ENCODE measurements at regions not wholly inside any gene's neighbourhood (a gene's known extent, or its start where the extent isn't known, plus 50 kb on each side); places are given as distances from the start of the nearest gene placed in this dataset.
"Not testable (repeated sequence)": the region's sequence is repeated elsewhere in the genome, so short reads cannot be mapped to it uniquely, and the experiment has no call there.

GRCh38 chr20:48359692-48360341 lies 468.0 kb downstream of the PREX1 start:
- Histone ChIP-seq H3K36me3 (ENCODE audit: control insufficient read depth in 2 of 3, insufficient read depth in 3 of 3, low read length in 3 of 3) (no peaks in the 10 kb centered on the region), H3K27ac (ENCODE audit: low read depth in 2 of 2, low read length in 2 of 2) (peak overlapping the region in 1 of 2 donors; percentile 36), H3K27me3 (ENCODE audit: control insufficient read depth, insufficient read depth, low read length) (no peaks in the 10 kb centered on the region), H3K9ac (ENCODE audit: low read length in 3 of 3) (no peak overlapping the region), H3K9me3 (ENCODE audit: control insufficient read depth in 2 of 3, insufficient read depth in 1 of 3, low read length in 3 of 3) (peaks cover 0 to 1% (median 0%) of the 10 kb centered on the region in 3 donors), H3K4me1 (ENCODE audit: control insufficient read depth in 2 of 3, insufficient read depth in 2 of 3, low read depth in 1 of 3, low read length in 3 of 3) (no peaks in the 10 kb centered on the region), H3K4me3 (ENCODE audit: low read length in 3 of 3) (peak overlapping the region in 1 of 3 donors; percentile 35)
- intact Hi-C loops (cut with DNase I) = no loop called here
- DNase-seq (no peak), FAIRE-seq (no peak)
- TF ChIP-seq CTCF (IDR thresholded peaks at IDR 0.05; ENCODE audit: borderline replicate concordance, extremely low read depth, insufficient read depth) = no peak

- H3K4me3 ChIP-seq (ENCODE audit: low read length in 3 of 3); H3K9ac ChIP-seq (ENCODE audit: low read length in 3 of 3); DNase-seq; H3K9me3 ChIP-seq (ENCODE audit: control insufficient read depth in 2 of 3, insufficient read depth in 1 of 3, low read length in 3 of 3); H3K27me3 ChIP-seq (ENCODE audit: control insufficient read depth, insufficient read depth, low read length); intact Hi-C loops (cut with DNase I); H3K4me1 ChIP-seq (ENCODE audit: control insufficient read depth in 2 of 3, insufficient read depth in 2 of 3, low read depth in 1 of 3, low read length in 3 of 3); FAIRE-seq; H3K36me3 ChIP-seq (ENCODE audit: control insufficient read depth in 2 of 3, insufficient read depth in 3 of 3, low read length in 3 of 3); H3K27ac ChIP-seq (ENCODE audit: low read depth in 2 of 2, low read length in 2 of 2): not testable (repeated sequence)
Observed at GRCh38 chr20:48359055-48359390, 468.8 kb downstream of the PREX1 start.

GRCh38 chr20:48358176-48359054 lies 469.4 kb downstream of the PREX1 start:
- Histone ChIP-seq H3K9ac (ENCODE audit: low read length in 3 of 3) (no peak overlapping the region), H3K4me3 (ENCODE audit: low read length in 3 of 3) (no peak overlapping the region), H3K4me1 (ENCODE audit: control insufficient read depth in 2 of 3, insufficient read depth in 2 of 3, low read depth in 1 of 3, low read length in 3 of 3) (no peaks in the 10 kb centered on the region), H3K9me3 (ENCODE audit: control insufficient read depth in 2 of 3, insufficient read depth in 1 of 3, low read length in 3 of 3) (peaks cover 0 to 13% (median 0%) of the 10 kb centered on the region in 3 donors), H3K27ac (ENCODE audit: low read depth in 2 of 2, low read length in 2 of 2) (no peak overlapping the region), H3K27me3 (ENCODE audit: control insufficient read depth, insufficient read depth, low read length) (no peaks in the 10 kb centered on the region), H3K36me3 (ENCODE audit: control insufficient read depth in 2 of 3, insufficient read depth in 3 of 3, low read length in 3 of 3) (no peaks in the 10 kb centered on the region)
- DNase-seq = no peak
- TF ChIP-seq CTCF (IDR thresholded peaks at IDR 0.05; ENCODE audit: borderline replicate concordance, extremely low read depth, insufficient read depth) = no peak
- FAIRE-seq = no peak
- intact Hi-C loops (cut with DNase I) = no loop called here

GRCh38 chr20:48357714-48358113 lies 470.1 kb downstream of the PREX1 start:
- intact Hi-C loops (cut with DNase I) = no loop called here
- H3K4me3 ChIP-seq (ENCODE audit: low read length in 3 of 3) = no peak overlapping the region
- no peak for FAIRE-seq
- no peaks in the 10 kb centered on the region for H3K27me3 ChIP-seq (ENCODE audit: control insufficient read depth, insufficient read depth, low read length)
- no peak for TF ChIP-seq CTCF (IDR thresholded peaks at IDR 0.05; ENCODE audit: borderline replicate concordance, extremely low read depth, insufficient read depth)
- no peaks in the 10 kb centered on the region for H3K36me3 ChIP-seq (ENCODE audit: control insufficient read depth in 2 of 3, insufficient read depth in 3 of 3, low read length in 3 of 3)
- H3K4me1 ChIP-seq (ENCODE audit: control insufficient read depth in 2 of 3, insufficient read depth in 2 of 3, low read depth in 1 of 3, low read length in 3 of 3) = no peaks in the 10 kb centered on the region
- no peak overlapping the region for H3K27ac ChIP-seq (ENCODE audit: low read depth in 2 of 2, low read length in 2 of 2)
- H3K9me3 ChIP-seq (ENCODE audit: control insufficient read depth in 2 of 3, insufficient read depth in 1 of 3, low read length in 3 of 3) = peaks cover 0 to 13% (median 0%) of the 10 kb centered on the region in 3 donors
- no peak for DNase-seq
- H3K9ac ChIP-seq (ENCODE audit: low read length in 3 of 3) = no peak overlapping the region
